LNCaP clone FGC (cell line): ENCODE measurements at regions not wholly inside any gene's neighbourhood (a gene's known extent, or its start where the extent isn't known, plus 50 kb on each side); places are given as distances from the start of the nearest gene placed in this dataset.

Experiments used
- DNase-seq: peaks from one replicate; pipeline ENCODE4 v3.0.0-alpha.2; 2011; ENCODE audit warnings: low read depth
- H3K4me3 ChIP-seq: 2 replicates; pipeline ENCODE4 v1.5.1; 2011; ENCODE audit warnings: mild to moderate bottlenecking, low read depth, low read length, control low read depth
- CTCF ChIP-seq: IDR thresholded peaks from 2 replicates; pipeline ENCODE4 v1.5.1; 2012; ENCODE audit warnings: mild to moderate bottlenecking; ENCODE audit not compliant: control insufficient read depth, insufficient read depth; ENCODE audit errors: extremely low read depth

DNA sequence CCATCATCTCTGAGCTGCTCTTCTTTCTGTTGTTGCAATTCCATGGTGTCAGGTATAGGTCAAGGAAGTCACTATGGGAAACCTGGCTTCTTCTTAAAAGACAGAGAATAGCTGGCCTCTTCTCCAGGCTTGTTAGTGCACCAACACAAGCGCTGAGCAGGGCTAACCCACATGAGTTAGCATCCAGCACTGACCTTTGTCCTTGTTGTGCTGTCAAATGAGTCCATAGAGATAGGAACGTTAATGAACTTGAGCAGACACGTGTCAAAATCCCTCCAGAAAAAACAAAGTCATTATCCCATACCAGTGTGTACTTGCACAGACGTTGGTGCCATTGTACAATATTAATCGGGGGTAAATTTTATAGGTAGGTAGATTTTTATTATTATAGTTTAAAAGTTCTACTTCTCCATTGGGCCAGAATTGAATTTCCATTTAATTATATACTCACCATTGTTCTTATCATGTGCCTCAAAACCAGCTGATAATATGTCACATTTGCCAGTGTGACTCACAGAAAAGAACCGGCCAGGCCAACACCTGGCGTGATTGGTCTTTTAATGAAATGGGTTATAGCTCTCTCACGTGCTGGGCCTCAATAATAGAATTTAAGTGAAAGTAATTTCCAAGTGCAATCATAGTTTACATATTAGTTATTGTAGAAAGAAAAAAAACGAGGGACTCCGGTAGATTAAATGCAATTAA, 468.8 kb upstream of the MGMT start:
- no peak overlapping the region for H3K4me3 ChIP-seq
- DNase-seq, result no peak
- TF ChIP-seq CTCF, result no peak

DNA sequence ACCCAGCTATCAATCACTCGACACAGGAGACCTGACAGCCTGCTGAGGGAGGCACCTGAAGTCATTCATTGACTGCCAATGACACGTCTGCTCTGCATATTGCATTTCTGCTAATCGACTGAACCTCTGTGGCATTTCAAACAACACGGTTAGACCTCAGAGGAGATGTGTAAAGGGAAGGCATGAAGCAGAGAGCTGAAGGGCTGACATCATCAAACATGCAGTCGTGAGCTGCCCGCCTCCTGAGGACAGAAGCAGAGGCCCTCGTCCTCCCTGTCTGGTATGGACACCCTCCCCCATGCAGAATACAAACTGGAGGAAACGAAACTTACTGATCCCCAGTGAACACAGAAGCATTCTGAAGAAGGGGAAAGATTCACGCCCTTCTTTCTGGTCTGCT, 462.6 kb upstream of the MGMT start:
- DNase-seq, result no peak
- no peak overlapping the region for H3K4me3 ChIP-seq

GRCh38 chr10:129005080-129005479, 462.0 kb upstream of the MGMT start:
- H3K4me3 ChIP-seq, result no peak overlapping the region
- DNase-seq, result no peak
- TF ChIP-seq CTCF, result no peak

More for the DNA sequence above, 462.6 kb upstream of the MGMT start:
- no peak for TF ChIP-seq CTCF

DNA sequence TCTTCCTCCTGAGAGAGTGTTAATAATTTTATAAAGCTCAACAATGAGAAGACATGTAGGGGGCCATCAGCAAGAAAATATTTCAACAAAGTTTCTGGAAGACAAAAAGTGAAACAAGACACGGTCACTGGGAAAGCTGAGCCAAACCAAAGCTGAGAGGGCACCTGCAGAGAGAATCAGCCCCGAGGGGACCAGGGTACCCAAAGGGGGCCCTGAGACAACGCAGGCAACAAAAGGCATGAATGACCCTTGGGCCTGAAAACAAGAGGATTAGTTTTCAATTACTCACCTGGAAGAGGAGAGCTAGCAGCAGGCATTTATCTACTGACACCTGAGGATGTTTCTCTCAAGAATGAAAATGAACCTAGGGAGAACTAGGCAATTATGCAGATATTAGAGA, 461.2 kb upstream of the MGMT start:
- TF ChIP-seq CTCF, result no peak
- H3K4me3 ChIP-seq, result no peak overlapping the region
- DNase-seq, result no peak

DNA sequence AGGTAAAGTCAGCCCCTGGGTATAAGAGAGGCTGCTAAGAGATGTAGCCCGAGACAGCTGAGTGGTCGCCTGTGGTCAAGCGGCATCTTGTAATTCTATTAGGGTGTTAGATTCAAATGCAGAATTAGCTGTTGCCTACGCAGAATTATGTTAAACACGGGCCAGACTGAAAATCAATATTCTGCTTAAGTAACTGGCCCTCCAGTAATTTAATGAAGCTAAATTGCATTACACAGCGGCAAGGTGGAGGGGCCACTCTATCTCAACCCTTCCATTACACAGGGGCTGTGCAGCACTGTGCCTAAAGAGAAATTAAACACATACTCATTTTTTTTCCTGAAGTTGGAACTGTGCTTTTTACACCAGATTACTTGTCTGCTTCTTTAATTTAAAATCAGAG, 448.5 kb upstream of the MGMT start:
- TF ChIP-seq CTCF, result no peak
- H3K4me3 ChIP-seq, result no peak overlapping the region
- no peak for DNase-seq

DNA sequence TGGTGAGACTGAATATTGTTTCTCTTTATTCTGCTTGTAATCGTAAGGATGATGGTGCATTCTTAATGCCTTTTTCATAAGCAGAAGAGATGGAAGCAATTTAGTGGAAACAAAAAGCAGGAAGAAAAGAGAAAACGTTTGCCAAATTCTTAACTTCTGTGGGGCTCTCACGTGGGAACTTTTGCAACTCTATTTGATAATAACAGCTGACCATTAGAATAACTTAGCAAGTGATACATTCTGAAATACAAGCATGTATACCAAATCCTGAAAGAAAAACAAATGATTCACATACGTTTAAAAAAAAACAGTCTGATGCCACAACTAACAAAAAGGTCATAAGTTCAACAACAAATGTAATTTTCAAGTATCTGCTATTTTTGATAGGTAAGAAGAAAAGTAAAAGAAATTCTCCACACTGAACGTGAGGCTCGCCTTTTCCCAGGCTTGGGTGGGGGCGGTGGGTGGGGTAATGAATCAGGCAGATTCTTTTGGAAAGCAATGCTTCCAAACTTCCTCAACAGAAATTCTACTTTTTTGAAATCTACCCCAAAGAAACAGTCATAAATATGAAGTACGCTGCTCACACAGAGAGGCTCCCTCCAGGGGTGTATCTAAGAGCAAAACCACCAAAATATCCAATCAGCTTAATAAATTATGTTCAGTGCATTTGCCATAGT, 446.2 kb upstream of the MGMT start:
- H3K4me3 ChIP-seq, result no peak overlapping the region
- no peak for TF ChIP-seq CTCF

More for the DNA sequence above, 446.2 kb upstream of the MGMT start:
- DNase-seq, result no peak
